ENCODE measurements at regions not wholly inside any gene's neighbourhood (a gene's known extent, or its start where the extent isn't known, plus 50 kb on each side); places are given as distances from the start of the nearest gene placed in this dataset.

GRCh38 chr2:16128746-16129610 lies 188.6 kb downstream of the MYCN start:
- no peak overlapping the region for H4K5ac ChIP-seq (ENCODE audit: insufficient read length, low read depth, low read length)
- H2BK15ac ChIP-seq (ENCODE audit: low read length): no peak overlapping the region; the same call in 1 of the 2 replicates
- H3K4me2 ChIP-seq (ENCODE audit: insufficient read depth in 1 of 2, low read depth in 2 of 2, low read length in 2 of 2): no peak overlapping the region
- DNase-seq (ENCODE audit: low read depth in 1 of 2, low spot score in 2 of 2): peak in 1 of 2 experiments; percentile 13
- H4K20me1 ChIP-seq (replicated peaks in 1 of 2; ENCODE audit: control insufficient read depth in 1 of 2, insufficient read depth in 2 of 2, low read length in 2 of 2): no peaks in the 10 kb centered on the region
- POLR2A ChIA-PET (ENCODE audit: partially characterized antibody): interaction anchor here (1.2 kb wide), 1 partner anchor 23 kb away, joined by 3 read pairs; no protein-coding TSS in a partner anchor
- no peak overlapping the region for H3K14ac ChIP-seq (ENCODE audit: insufficient read length)
- no peak overlapping the region for H2BK120ac ChIP-seq (replicated peaks; ENCODE audit: low read depth, low read length)
- no peaks in the 10 kb centered on the region for H3K36me3 ChIP-seq (ENCODE audit: control insufficient read depth in 2 of 4, insufficient read depth in 4 of 4, low read length in 3 of 4)
- no peak overlapping the region; the same call in 1 of the 2 replicates for H2BK12ac ChIP-seq (ENCODE audit: low read depth, low read length)
- WGBS, 2 experiments (ENCODE audit: extremely low coverage in 1 of 2, insufficient coverage in 1 of 2, insufficient read length in 1 of 2, insufficient replicate concordance in 2 of 2, low coverage in 1 of 2, low lambda C conversion rate in 2 of 2, missing lambda C conversion rate in 1 of 2): 88% methylated on average over 13 of the region's 13 CpGs; no CpG with 5 or more reads in 1 of the 2 experiments
- H3K56ac ChIP-seq (replicated peaks; ENCODE audit: insufficient read length, low read depth, low read length): no peak overlapping the region
- CTCF ChIA-PET (ENCODE audit: partially characterized antibody): interaction anchor here (3.1 kb wide), 1 partner anchor 8 kb away, joined by 14 read pairs; no protein-coding TSS in a partner anchor
- H3K27ac ChIP-seq (ENCODE audit: low read depth, low read length): no peak overlapping the region
- peaks cover 2% of the 10 kb centered on the region; the same call in 1 of the 2 replicates for H3K23me2 ChIP-seq (ENCODE audit: low read depth, low read length)
- FAIRE-seq: no peak
- no peak overlapping the region for H2AK5ac ChIP-seq (ENCODE audit: low read depth, low read length)
- no peak overlapping the region for H2BK5ac ChIP-seq (ENCODE audit: low read depth, low read length)
- no peaks in the 10 kb centered on the region; a peak in 2 of 7 replicates for H3K4me1 ChIP-seq (replicated peaks in 1 of 4; ENCODE audit: control insufficient read depth in 3 of 4, insufficient read depth in 4 of 4, low read length in 3 of 4)
- no peak overlapping the region for H4K91ac ChIP-seq (replicated peaks; ENCODE audit: insufficient read length, low read length)
- no peak overlapping the region for H3K23ac ChIP-seq (ENCODE audit: insufficient read length)
- no peak overlapping the region for H3K9ac ChIP-seq (replicated peaks in 1 of 4; ENCODE audit: extremely low read depth in 1 of 4, low read depth in 3 of 4, low read length in 3 of 4)
- H3K79me1 ChIP-seq (ENCODE audit: low read depth, low read length): no peaks in the 10 kb centered on the region
- no peak overlapping the region for H4K8ac ChIP-seq (ENCODE audit: extremely low read depth, insufficient read depth, low read length)
- no peak overlapping the region for H2BK20ac ChIP-seq (ENCODE audit: low read length)
- H3K18ac ChIP-seq (ENCODE audit: extremely low read depth, low read length): no peak overlapping the region
- no peak overlapping the region for H3K4ac ChIP-seq (replicated peaks; ENCODE audit: insufficient read length, low read depth, low read length)
- no peaks in the 10 kb centered on the region for H3K27me3 ChIP-seq (replicated peaks in 1 of 4; ENCODE audit: control insufficient read depth in 3 of 4, extremely low read depth in 1 of 4, insufficient read depth in 3 of 4, low read length in 3 of 4)
- H3K9me3 ChIP-seq (ENCODE audit: insufficient read depth in 2 of 2, low read depth in 1 of 2, low read length in 1 of 2): no peaks in the 10 kb centered on the region
- no peaks in the 10 kb centered on the region for H3K79me2 ChIP-seq (ENCODE audit: control insufficient read depth in 1 of 2, insufficient read depth in 2 of 2, low read length in 2 of 2)
- H2AFZ ChIP-seq (ENCODE audit: low read length): no peak overlapping the region
- no peak overlapping the region for H3K4me3 ChIP-seq (ENCODE audit: extremely low read depth in 1 of 4, insufficient read depth in 2 of 4, low read depth in 3 of 4, low read length in 4 of 4)
- no peak for TF ChIP-seq E2F6 (IDR thresholded peaks at IDR 0.05)
- TF ChIP-seq SIN3A (conservative IDR thresholded peaks at IDR 0.05 in 1 of 2, IDR thresholded peaks at IDR 0.05 in 1 of 2; ENCODE audit: low read depth in 1 of 2, low read length in 2 of 2): no peak
- TF ChIP-seq USF2 (IDR thresholded peaks at IDR 0.05; ENCODE audit: low read length): no peak
- no peak for TF ChIP-seq RFX5 (IDR thresholded peaks at IDR 0.05; ENCODE audit: borderline replicate concordance, low read depth, low read length)
- no peak for TF ChIP-seq CBX8 (IDR thresholded peaks at IDR 0.05; ENCODE audit: borderline replicate concordance, low read depth, low read length)
- TF ChIP-seq HDAC6 (IDR thresholded peaks at IDR 0.05; ENCODE audit: low read depth, low read length): no peak
- TF ChIP-seq ASH2L (IDR thresholded peaks at IDR 0.05; ENCODE audit: low read length): no peak
- TF ChIP-seq JUND (IDR thresholded peaks at IDR 0.05; ENCODE audit: low read length): no peak
- no peak for TF ChIP-seq RBBP5 (IDR thresholded peaks at IDR 0.05; ENCODE audit: borderline replicate concordance, low read depth, low read length)
- no peak for TF ChIP-seq SIRT6 (IDR thresholded peaks at IDR 0.05; ENCODE audit: low read length)
- no peak for TF ChIP-seq BRCA1 (IDR thresholded peaks at IDR 0.05; ENCODE audit: low read depth, low read length)

Measured in H1 (cell line).